ENCODE measurements at regions not wholly inside any gene's neighbourhood (a gene's known extent, or its start where the extent isn't known, plus 50 kb on each side); places are given as distances from the start of the nearest gene placed in this dataset.

- TF ChIP-seq POLR2A (IDR thresholded peaks at IDR 0.05; ENCODE audit: low read length) (no peak), GATA1 (IDR thresholded peaks at IDR 0.05; ENCODE audit: low read depth, low read length) (no peak)
Measured at GRCh38 chr14:81709681-81710080, 176.0 kb upstream of the SEL1L start.

Data from erythroblast (primary cell).